Neuronal stem cell (in vitro differentiated cells): ENCODE measurements at regions not wholly inside any gene's neighbourhood (a gene's known extent, or its start where the extent isn't known, plus 50 kb on each side); places are given as distances from the start of the nearest gene placed in this dataset.

Experiments used
- DNase-seq: peaks from one replicate; pipeline ENCODE4 v3.0.0-alpha.2; 2013; ENCODE audit warnings: low spot score
- H2AFZ ChIP-seq: one replicate; pipeline ENCODE4 v1.6.1; 2013; ENCODE audit warnings: mild to moderate bottlenecking, low read length, inconsistent platforms
- H2AK5ac ChIP-seq: 2 replicates; pipeline ENCODE4 v1.6.1; 2013; ENCODE audit warnings: low read depth, mild to moderate bottlenecking, inconsistent platforms, low read length, moderate library complexity, mixed read lengths
- H2BK120ac ChIP-seq: 2 replicates; pipeline ENCODE4 v1.6.1; 2013; ENCODE audit warnings: low read depth, mild to moderate bottlenecking, inconsistent platforms, low read length, moderate library complexity, mixed read lengths
- H2BK12ac ChIP-seq: one replicate; pipeline ENCODE4 v1.6.1; 2013; ENCODE audit warnings: low read length, inconsistent platforms
- H2BK15ac ChIP-seq: 2 replicates; pipeline ENCODE4 v1.6.1; 2013; ENCODE audit warnings: mild to moderate bottlenecking, low read length, inconsistent platforms, mixed read lengths
- H2BK5ac ChIP-seq: one replicate; pipeline ENCODE4 v1.6.1; 2013; ENCODE audit warnings: inconsistent platforms, mild to moderate bottlenecking, low read length, moderate library complexity
- H3K14ac ChIP-seq: one replicate; pipeline ENCODE4 v1.6.1; 2013; ENCODE audit warnings: low read length, inconsistent platforms
- H3K18ac ChIP-seq: 2 replicates; pipeline ENCODE4 v1.6.1; 2013; ENCODE audit warnings: low read length, inconsistent platforms
- H3K23ac ChIP-seq: 2 replicates; pipeline ENCODE4 v1.6.1; 2013; ENCODE audit warnings: low read depth, mild to moderate bottlenecking, mixed read lengths, low read length, inconsistent platforms; ENCODE audit not compliant: poor library complexity
- H3K27ac ChIP-seq: replicated peaks from 3 replicates; pipeline ENCODE4 v1.5.1; 2013; ENCODE audit warnings: low read length, inconsistent platforms
- H3K27me3 ChIP-seq, 3 experiments: 2 replicates each; pipeline ENCODE4 v1.6.1; 2013; ENCODE audit warnings: low read length in 3 of 3, mild to moderate bottlenecking in 2 of 3, inconsistent platforms in 1 of 3, low read depth in 1 of 3, mixed read lengths in 1 of 3, moderate library complexity in 1 of 3; ENCODE audit not compliant: control insufficient read depth in 3 of 3, insufficient read depth in 3 of 3
- H3K36me3 ChIP-seq, 2 donors: replicated peaks in 1 of 2; 2 replicates each; pipeline ENCODE4 v1.6.1; 2013; ENCODE audit warnings: low read length in 2 of 2; ENCODE audit not compliant: control insufficient read depth in 2 of 2, insufficient read depth in 2 of 2
- H3K4ac ChIP-seq: 2 replicates; pipeline ENCODE4 v1.6.1; 2013; ENCODE audit warnings: inconsistent platforms, mild to moderate bottlenecking, low read length, moderate library complexity
- H3K4me1 ChIP-seq, 2 donors: 1 replicate in 1 of 2; 2 replicates in 1 of 2; pipeline ENCODE4 v1.6.1; 2013; ENCODE audit warnings: low read length in 2 of 2, low read depth in 1 of 2; ENCODE audit not compliant: control insufficient read depth in 2 of 2, insufficient read depth in 1 of 2
- H3K4me2 ChIP-seq: one replicate; pipeline ENCODE4 v1.6.1; 2013; ENCODE audit warnings: mild to moderate bottlenecking, low read length, inconsistent platforms; ENCODE audit not compliant: insufficient read depth, poor library complexity, severe bottlenecking
- H3K4me3 ChIP-seq, 2 donors: 2 replicates each; pipeline ENCODE4 v1.5.1; 2013; ENCODE audit warnings: low read length in 2 of 2, mild to moderate bottlenecking in 2 of 2, inconsistent platforms in 1 of 2, moderate library complexity in 1 of 2
- H3K79me1 ChIP-seq: one replicate; pipeline ENCODE4 v1.6.1; 2013; ENCODE audit warnings: low read depth, mild to moderate bottlenecking, inconsistent platforms, low read length, moderate library complexity
- H3K9ac ChIP-seq: one replicate; pipeline ENCODE4 v1.6.1; 2013; ENCODE audit warnings: mild to moderate bottlenecking, low read depth, low read length, inconsistent platforms; ENCODE audit not compliant: poor library complexity
- H3K9me3 ChIP-seq, 2 donors: replicated peaks in 1 of 2; 2 replicates each; pipeline versions ENCODE3 to v1.6.1; 2013; ENCODE audit warnings: low read length in 2 of 2, mild to moderate bottlenecking in 2 of 2, inconsistent platforms in 1 of 2, low read depth in 1 of 2, mixed read lengths in 1 of 2, moderate library complexity in 1 of 2; ENCODE audit not compliant: control insufficient read depth in 2 of 2, insufficient read depth in 1 of 2
- H4K8ac ChIP-seq: one replicate; pipeline ENCODE4 v1.6.1; 2013; ENCODE audit warnings: low read depth, mild to moderate bottlenecking, inconsistent platforms, low read length, moderate library complexity
- H4K91ac ChIP-seq: one replicate; pipeline ENCODE4 v1.6.1; 2013; ENCODE audit warnings: low read length, low read depth, mild to moderate bottlenecking, inconsistent platforms; ENCODE audit not compliant: poor library complexity
- WGBS, 2 donors: extraction: QIAGEN DNeasy Blood & Tissue Kit; methylation state at CpG; one replicate each; pipeline ENCODE4 v1.1.7; 2013; ENCODE audit warnings: missing lambda C conversion rate in 2 of 2, mixed read lengths in 1 of 2; ENCODE audit not compliant: insufficient read length in 2 of 2, insufficient replicate concordance in 1 of 2; ENCODE audit errors: extremely low coverage in 2 of 2; 5-methylcytosine and 5-hydroxymethylcytosine counted together

DNA sequence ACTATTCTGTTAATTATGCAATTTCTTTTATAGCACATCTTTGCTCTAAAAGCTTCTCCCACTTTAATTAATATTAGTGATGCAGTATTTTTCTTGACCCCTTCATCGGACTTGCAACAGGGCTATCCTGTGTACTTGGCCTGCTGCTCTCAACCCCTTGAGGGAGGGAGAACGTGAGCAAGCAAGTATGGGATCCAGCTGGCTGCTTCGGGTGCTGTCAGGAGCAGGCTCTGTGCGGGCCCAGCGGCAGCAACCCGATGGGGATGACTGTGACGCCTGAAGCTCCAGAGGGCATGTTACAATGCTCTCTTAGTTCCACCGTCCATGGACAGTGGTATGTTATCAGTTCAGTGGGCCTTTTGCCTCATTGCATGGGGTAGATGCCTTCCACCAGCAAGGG is 519.8 kb upstream of the CITED2 start:
- Histone ChIP-seq H2AFZ (no peak overlapping the region), H4K91ac (no peak overlapping the region), H3K4me1 (peaks cover 0 to 5% of the 10 kb centered on the region in 2 donors), H3K27ac (no peak overlapping the region), H3K4me2 (no peak overlapping the region), H3K36me3 (no peaks in the 10 kb centered on the region), H2BK15ac (no peak overlapping the region), H3K79me1 (no peaks in the 10 kb centered on the region), H3K23ac (no peak overlapping the region), H2BK120ac (no peak overlapping the region), H3K4me3 (no peak overlapping the region), H2BK12ac (peak overlapping the region; percentile 24), H3K9me3 (no peaks in the 10 kb centered on the region), H3K14ac (no peak overlapping the region), H4K8ac (no peak overlapping the region), H3K9ac (no peak overlapping the region), H2BK5ac (no peak overlapping the region), H3K27me3 (no peaks in the 10 kb centered on the region), H2AK5ac (no peak overlapping the region), H3K4ac (no peak overlapping the region), H3K18ac (peak overlapping the region; percentile 76)
- WGBS, 2 donors = no CpG with 5 or more reads among the region's 8 CpGs
- no peak for DNase-seq

DNA sequence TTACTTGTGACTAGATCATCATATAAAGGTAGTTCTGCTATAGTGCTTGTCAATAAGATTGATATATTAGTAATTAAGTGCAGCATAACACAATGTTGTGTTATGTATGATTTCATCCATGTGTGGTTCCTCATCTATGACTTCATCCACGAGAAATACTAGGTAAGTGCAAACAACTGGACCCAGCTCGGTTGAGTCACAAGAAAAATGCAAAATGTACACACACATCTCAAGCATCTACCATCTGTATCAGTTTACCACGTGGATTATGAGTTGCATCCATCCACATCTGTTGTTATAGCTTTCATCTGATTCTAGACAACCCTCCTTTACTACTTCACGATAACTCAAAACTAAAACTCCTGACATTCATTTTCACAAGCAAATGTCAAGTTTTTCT is 517.0 kb upstream of the CITED2 start:
- no peak overlapping the region for H3K4ac ChIP-seq
- H2BK12ac ChIP-seq = no peak overlapping the region
- H4K8ac ChIP-seq = no peak overlapping the region
- no peak overlapping the region for H3K23ac ChIP-seq
- H2BK5ac ChIP-seq = no peak overlapping the region
- 100% methylated on average over 1 of the region's 4 CpGs; no CpG with 5 or more reads in 1 of the 2 donors for WGBS, 2 donors
- no peak overlapping the region for H2AFZ ChIP-seq
- no peak overlapping the region for H3K9ac ChIP-seq
- no peaks in the 10 kb centered on the region for H3K9me3 ChIP-seq
- DNase-seq = no peak
- H3K4me1 ChIP-seq = peaks cover 3 to 23% of the 10 kb centered on the region in 2 donors
- no peak overlapping the region for H3K4me3 ChIP-seq
- H3K36me3 ChIP-seq = no peaks in the 10 kb centered on the region
- H3K18ac ChIP-seq = no peak overlapping the region
- no peak overlapping the region for H2AK5ac ChIP-seq
- no peak overlapping the region for H3K27ac ChIP-seq
- H2BK15ac ChIP-seq = no peak overlapping the region
- H2BK120ac ChIP-seq = no peak overlapping the region
- no peaks in the 10 kb centered on the region for H3K27me3 ChIP-seq
- H3K14ac ChIP-seq = no peak overlapping the region
- no peak overlapping the region for H4K91ac ChIP-seq
- no peak overlapping the region for H3K4me2 ChIP-seq
- H3K79me1 ChIP-seq = no peaks in the 10 kb centered on the region

DNA sequence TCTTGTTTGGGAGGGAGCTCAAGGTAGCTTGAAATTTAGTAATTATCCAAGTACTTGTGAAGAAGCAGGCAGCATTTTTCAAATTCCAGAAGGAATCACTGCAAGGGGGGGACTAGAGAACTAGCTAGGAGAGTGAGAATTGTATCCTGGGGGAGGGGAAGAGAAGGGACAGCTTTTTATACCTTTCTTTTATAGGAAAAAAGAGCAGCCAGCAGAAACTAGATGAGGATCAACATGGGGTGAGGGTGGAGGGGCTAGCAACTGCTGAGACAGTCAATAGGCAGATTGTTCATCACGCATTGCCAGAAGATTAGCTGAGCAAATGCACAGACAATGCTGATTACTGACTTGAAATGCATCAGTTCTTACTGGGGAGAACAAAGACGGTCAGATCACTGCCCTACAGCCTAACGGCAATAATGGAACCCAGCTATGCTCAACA is 514.3 kb upstream of the CITED2 start:
- Histone ChIP-seq H3K14ac (no peak overlapping the region), H3K18ac (no peak overlapping the region), H3K4me1 (peaks cover 7 to 34% of the 10 kb centered on the region in 2 donors), H2BK15ac (no peak overlapping the region), H2BK12ac (no peak overlapping the region), H2AFZ (peak overlapping the region; percentile 31), H3K4me3 (no peak overlapping the region), H3K27ac (peak overlapping the region; percentile 72), H3K36me3 (no peaks in the 10 kb centered on the region), H2AK5ac (no peak overlapping the region), H3K9ac (no peak overlapping the region), H3K79me1 (no peaks in the 10 kb centered on the region), H4K8ac (no peak overlapping the region), H3K27me3 (no peaks in the 10 kb centered on the region), H2BK5ac (no peak overlapping the region), H2BK120ac (no peak overlapping the region), H3K23ac (no peak overlapping the region), H3K4ac (no peak overlapping the region), H3K4me2 (no peak overlapping the region), H3K9me3 (no peaks in the 10 kb centered on the region), H4K91ac (no peak overlapping the region)
- DNase-seq = peak; percentile 90
- no CpG with 5 or more reads among the region's 3 CpGs for WGBS, 2 donors

DNA sequence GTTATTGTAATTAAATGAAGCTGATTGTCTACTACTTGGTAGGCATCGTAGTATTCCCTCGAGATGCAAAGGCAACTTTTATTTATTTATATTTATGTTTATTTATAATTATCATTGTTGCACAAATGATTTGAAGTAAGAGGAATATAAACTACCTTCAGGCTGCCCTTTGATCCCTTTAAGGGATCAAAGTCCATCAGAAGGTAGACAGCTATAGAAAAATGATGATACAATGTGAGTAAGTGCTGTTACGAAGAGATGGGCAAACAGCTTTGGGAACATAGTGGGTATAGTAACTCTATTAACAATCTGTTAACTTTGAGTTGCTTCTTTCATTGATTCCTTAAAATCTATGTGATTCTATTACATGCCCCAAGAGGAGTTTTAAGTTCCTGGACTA is 512.8 kb upstream of the CITED2 start:
- peaks cover 14 to 44% of the 10 kb centered on the region in 2 donors for H3K4me1 ChIP-seq
- no peaks in the 10 kb centered on the region for H3K36me3 ChIP-seq
- H3K9me3 ChIP-seq = no peaks in the 10 kb centered on the region
- H3K27ac ChIP-seq = no peak overlapping the region
- H3K18ac ChIP-seq = no peak overlapping the region
- no peak overlapping the region for H3K4me3 ChIP-seq
- no peak overlapping the region for H2AK5ac ChIP-seq
- no peak overlapping the region for H2BK12ac ChIP-seq
- no peak overlapping the region for H3K23ac ChIP-seq
- peak overlapping the region; percentile 13 for H2AFZ ChIP-seq
- H2BK120ac ChIP-seq = no peak overlapping the region
- H3K4ac ChIP-seq = no peak overlapping the region
- H3K4me2 ChIP-seq = no peak overlapping the region
- WGBS, 2 donors = no CpG with 5 or more reads among the region's 3 CpGs
- no peak overlapping the region for H3K14ac ChIP-seq
- no peak overlapping the region for H2BK5ac ChIP-seq
- no peak for DNase-seq
- H3K27me3 ChIP-seq = no peaks in the 10 kb centered on the region
- H3K79me1 ChIP-seq = no peaks in the 10 kb centered on the region
- H3K9ac ChIP-seq = no peak overlapping the region
- H4K91ac ChIP-seq = no peak overlapping the region
- H4K8ac ChIP-seq = no peak overlapping the region
- no peak overlapping the region for H2BK15ac ChIP-seq
